BLaER1 treated with 17β-estradiol and CSF1 and Interleukin-3, amounts not matched to agents 10 nM and 100 nM (cell line): ENCODE measurements at regions not wholly inside any gene's neighbourhood (a gene's known extent, or its start where the extent isn't known, plus 50 kb on each side); places are given as distances from the start of the nearest gene placed in this dataset.

Experiments used
- H3K27ac ChIP-seq, 11 experiments: shearing (Covaris generic); formaldehyde crosslinking; 2 replicates each; pipeline ENCODE4 v1.8.1; 2022
- H3K27me3 ChIP-seq, 11 experiments: shearing (Covaris generic); formaldehyde crosslinking; 2 replicates each; pipeline ENCODE4 v1.8.1; 2022
- H3K36me3 ChIP-seq, 11 experiments: shearing (Covaris generic); formaldehyde crosslinking; 2 replicates each; pipeline ENCODE4 v1.8.1; 2022
- H3K4me1 ChIP-seq, 10 experiments: shearing (Covaris generic); formaldehyde crosslinking; 2 replicates each; pipeline ENCODE4 v1.8.1; 2022
- H3K4me2 ChIP-seq, 11 experiments: shearing (Covaris generic); formaldehyde crosslinking; 2 replicates each; pipeline ENCODE4 v1.8.1; 2022
- H3K4me3 ChIP-seq, 10 experiments: shearing (Covaris generic); formaldehyde crosslinking; 2 replicates each; pipeline ENCODE4 v1.8.1; 2022
- H3K9ac ChIP-seq, 11 experiments: shearing (Covaris generic); formaldehyde crosslinking; 2 replicates each; pipeline ENCODE4 v1.8.1; 2022
- H3K9me3 ChIP-seq, 11 experiments: shearing (Covaris generic); formaldehyde crosslinking; replicated peaks in 1 of 11; 2 replicates each; pipeline ENCODE4 v1.8.1; 2022
- H4K20me1 ChIP-seq, 11 experiments: shearing (Covaris generic); formaldehyde crosslinking; 2 replicates each; pipeline ENCODE4 v1.8.1; 2022
- Cebpa-rat ChIP-seq, 11 experiments: shearing (Covaris generic); IDR thresholded peaks; 2 replicates each; pipeline ENCODE4 v1.8.1; 2022

DNA sequence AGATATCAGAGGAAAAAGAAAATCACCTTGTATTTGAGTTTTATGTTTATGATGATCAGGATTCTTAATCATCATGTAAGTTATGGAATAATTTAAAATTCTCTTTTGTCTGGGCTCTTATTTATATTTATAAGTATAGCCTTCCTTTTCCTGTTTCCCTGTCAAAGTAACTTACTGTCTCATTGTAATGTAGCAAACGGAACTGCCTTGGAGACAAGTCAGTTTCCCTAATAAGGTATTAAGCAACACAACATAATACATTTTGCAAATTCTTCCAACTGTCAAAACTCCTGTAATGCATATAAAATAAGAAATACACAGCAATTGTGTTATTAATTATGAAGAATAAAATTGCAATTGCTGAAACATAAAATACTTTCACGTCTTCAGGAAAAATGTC is 463.2 kb downstream of the MAT2B start:
- H3K9me3 ChIP-seq: no peaks in the 10 kb centered on the region
- no peak overlapping the region for H3K4me2 ChIP-seq
- no peak overlapping the region for H3K9ac ChIP-seq
- peaks cover 0 to 14% (median 2%) of the 10 kb centered on the region in 10 experiments; a peak in 7 of 20 replicates for H3K4me1 ChIP-seq
- H4K20me1 ChIP-seq: no peaks in the 10 kb centered on the region
- TF ChIP-seq Cebpa-rat (IDR thresholded peaks at IDR 0.05): no peak
- no peaks in the 10 kb centered on the region for H3K27me3 ChIP-seq
- H3K4me3 ChIP-seq: no peak overlapping the region
- no peaks in the 10 kb centered on the region for H3K36me3 ChIP-seq
- H3K27ac ChIP-seq: no peak overlapping the region

DNA sequence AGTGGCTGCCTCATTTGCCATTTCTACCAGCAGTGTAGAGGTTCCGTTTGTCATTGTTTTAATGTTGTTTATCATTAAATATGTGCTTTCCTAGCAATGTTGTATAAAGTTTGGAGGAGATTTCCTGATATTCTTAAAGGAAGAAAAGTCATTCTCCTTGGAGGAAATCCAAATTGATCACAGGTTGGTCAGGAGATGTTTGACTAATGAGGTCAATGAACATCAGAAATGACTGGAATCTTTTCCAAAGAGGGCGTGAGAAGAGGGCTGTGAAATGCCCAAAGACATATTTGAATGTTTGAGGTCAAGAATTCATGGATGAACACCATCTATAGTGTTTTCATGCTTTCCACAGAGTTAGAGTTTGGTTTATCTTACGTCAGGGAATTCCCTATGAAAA is 471.3 kb downstream of the MAT2B start:
- no peak overlapping the region for H3K27ac ChIP-seq
- H3K9ac ChIP-seq: no peak overlapping the region
- no peak for TF ChIP-seq Cebpa-rat (IDR thresholded peaks at IDR 0.05)
- H4K20me1 ChIP-seq: no peaks in the 10 kb centered on the region
- H3K4me3 ChIP-seq: no peak overlapping the region
- H3K4me1 ChIP-seq: no peaks in the 10 kb centered on the region
- no peak overlapping the region for H3K4me2 ChIP-seq
- H3K9me3 ChIP-seq: no peaks in the 10 kb centered on the region
- H3K36me3 ChIP-seq: no peaks in the 10 kb centered on the region
- no peaks in the 10 kb centered on the region for H3K27me3 ChIP-seq

DNA sequence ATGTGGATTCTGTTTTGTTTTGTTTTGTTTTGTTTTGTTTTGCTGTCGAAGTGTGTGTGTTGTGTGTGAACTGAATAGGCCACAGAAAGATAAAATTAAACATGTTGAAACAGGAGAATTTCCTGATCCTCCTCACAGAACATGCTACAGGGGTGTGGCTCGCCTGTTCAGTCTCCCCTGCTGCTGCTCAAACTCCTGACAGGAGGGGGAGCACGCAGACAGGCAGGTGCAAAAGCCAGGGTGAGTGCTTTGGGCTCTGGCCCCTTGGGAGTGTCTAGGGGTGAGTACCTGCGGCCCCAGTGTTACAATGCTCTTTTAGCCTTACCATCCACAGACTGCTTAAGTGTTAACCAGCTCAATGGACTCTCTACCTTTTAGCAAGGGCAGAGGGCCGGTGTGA is 473.5 kb downstream of the MAT2B start:
- no peak for TF ChIP-seq Cebpa-rat (IDR thresholded peaks at IDR 0.05)
- Histone ChIP-seq H3K9me3 (no peaks in the 10 kb centered on the region), H3K4me1 (no peaks in the 10 kb centered on the region), H3K27me3 (no peaks in the 10 kb centered on the region), H3K4me2 (no peak overlapping the region), H4K20me1 (no peaks in the 10 kb centered on the region), H3K4me3 (no peak overlapping the region), H3K27ac (no peak overlapping the region), H3K9ac (no peak overlapping the region), H3K36me3 (no peaks in the 10 kb centered on the region)

DNA sequence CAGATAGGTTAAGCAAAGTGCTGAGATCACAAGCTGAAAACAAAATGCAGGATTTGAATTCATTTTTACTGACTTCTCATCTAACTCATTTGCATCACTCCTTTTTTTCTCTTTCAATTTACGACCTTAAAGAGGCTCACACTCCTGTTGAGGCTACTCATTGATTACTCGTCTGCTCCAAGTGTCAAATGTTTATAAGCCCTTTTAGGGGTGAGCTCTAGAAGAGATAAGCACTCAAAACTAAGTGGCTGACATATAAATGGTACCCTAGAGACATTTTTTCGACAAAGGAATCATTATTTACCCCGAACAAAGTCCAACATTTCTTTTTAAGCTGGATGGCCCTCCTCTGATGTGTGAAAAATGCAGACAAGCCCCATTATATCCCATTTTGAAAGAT is 483.1 kb downstream of the MAT2B start:
- no peaks in the 10 kb centered on the region for H4K20me1 ChIP-seq
- H3K36me3 ChIP-seq: no peaks in the 10 kb centered on the region
- no peak overlapping the region for H3K9ac ChIP-seq
- H3K4me2 ChIP-seq: no peak overlapping the region
- H3K9me3 ChIP-seq: no peaks in the 10 kb centered on the region
- TF ChIP-seq Cebpa-rat (IDR thresholded peaks at IDR 0.05): no peak
- H3K4me1 ChIP-seq: no peaks in the 10 kb centered on the region
- H3K27ac ChIP-seq: no peak overlapping the region
- no peaks in the 10 kb centered on the region for H3K27me3 ChIP-seq
- no peak overlapping the region for H3K4me3 ChIP-seq

DNA sequence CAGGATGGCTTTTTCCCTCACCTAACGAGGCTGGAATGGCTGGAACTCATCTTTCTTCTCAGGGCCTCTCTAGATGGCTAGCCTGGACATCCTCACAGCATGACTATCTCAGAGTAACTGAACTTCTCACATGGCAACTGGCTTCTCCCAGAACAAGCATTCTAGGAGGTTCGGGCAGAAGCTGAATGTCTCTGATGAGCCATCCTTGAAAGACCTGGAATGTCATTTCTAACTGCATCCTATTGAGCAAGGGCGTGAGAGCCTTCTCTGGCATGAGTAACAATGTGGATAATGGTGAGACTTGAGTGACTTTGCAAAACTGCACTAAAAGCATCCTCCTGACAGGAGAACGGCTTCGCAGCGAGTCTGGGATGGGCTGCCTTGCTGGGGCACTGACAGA is 487.7 kb downstream of the MAT2B start:
- no peak overlapping the region for H3K27ac ChIP-seq

DNA sequence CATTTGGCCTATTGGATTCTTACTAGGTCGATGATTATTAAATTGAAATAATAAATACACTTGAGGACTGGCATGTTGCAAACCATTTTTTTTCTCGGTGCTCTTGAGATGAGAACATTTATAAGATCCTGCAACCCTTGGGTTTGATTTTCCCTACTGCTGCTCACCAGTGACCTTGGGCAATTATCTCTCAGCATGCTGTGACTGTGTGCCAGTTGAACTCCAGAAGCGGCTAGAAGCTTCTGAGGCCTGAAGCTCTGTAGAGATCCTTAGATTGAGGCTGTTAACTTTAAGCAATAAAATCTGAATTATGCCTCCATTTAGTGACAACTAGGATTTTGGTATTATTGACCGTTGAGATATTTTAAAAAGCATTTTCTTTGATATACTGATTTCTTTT is 489.8 kb downstream of the MAT2B start:
- Histone ChIP-seq H3K4me2 (no peak overlapping the region), H3K36me3 (no peaks in the 10 kb centered on the region), H3K27me3 (no peaks in the 10 kb centered on the region), H3K4me1 (peaks cover 0 to 5% (median 0%) of the 10 kb centered on the region in 10 experiments; a peak in 1 of 20 replicates), H4K20me1 (no peaks in the 10 kb centered on the region), H3K4me3 (no peak overlapping the region), H3K27ac (no peak overlapping the region), H3K9ac (no peak overlapping the region), H3K9me3 (0 out of 22 replicates have a peak, but pooled peaks cover 0 to 4% (median 0%) of the 10 kb centered on the region in 11 experiments)
- TF ChIP-seq Cebpa-rat (IDR thresholded peaks at IDR 0.05): no peak

More for the DNA sequence above, 487.7 kb downstream of the MAT2B start:
- no peak overlapping the region for H3K4me3 ChIP-seq
- no peak overlapping the region for H3K9ac ChIP-seq
- 0 out of 22 replicates have a peak, but pooled peaks cover 0 to 4% (median 0%) of the 10 kb centered on the region in 11 experiments for H3K9me3 ChIP-seq
- no peak for TF ChIP-seq Cebpa-rat (IDR thresholded peaks at IDR 0.05)
- no peak overlapping the region for H3K4me2 ChIP-seq
- H3K27me3 ChIP-seq: no peaks in the 10 kb centered on the region
- H3K4me1 ChIP-seq: no peaks in the 10 kb centered on the region
- H3K36me3 ChIP-seq: no peaks in the 10 kb centered on the region
- H4K20me1 ChIP-seq: no peaks in the 10 kb centered on the region

DNA sequence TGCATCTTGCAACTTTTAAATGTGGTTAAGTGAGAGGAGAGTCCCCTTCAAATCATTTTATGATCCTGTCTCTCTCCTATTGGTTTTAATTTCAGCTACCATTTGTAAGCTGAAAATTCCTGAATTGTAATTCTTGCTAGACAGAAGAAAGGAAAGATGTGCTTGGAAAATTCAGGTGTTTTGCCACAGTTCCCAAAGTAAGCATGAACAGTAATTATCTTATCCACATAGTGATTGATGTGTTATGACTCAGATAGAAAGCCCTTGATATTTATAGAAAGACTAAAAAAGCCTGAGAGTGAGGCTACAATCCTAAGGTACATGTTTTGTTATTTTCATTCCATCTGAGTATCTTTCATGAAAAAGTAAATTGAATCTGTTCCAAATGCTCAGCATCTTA is 492.5 kb downstream of the MAT2B start:
- Histone ChIP-seq H3K27me3 (no peaks in the 10 kb centered on the region), H3K9ac (no peak overlapping the region), H3K4me2 (no peak overlapping the region), H3K4me3 (no peak overlapping the region), H4K20me1 (no peaks in the 10 kb centered on the region), H3K27ac (no peak overlapping the region), H3K36me3 (no peaks in the 10 kb centered on the region), H3K9me3 (0 out of 22 replicates have a peak, but pooled peaks cover 0 to 4% (median 0%) of the 10 kb centered on the region in 11 experiments), H3K4me1 (peaks cover 0 to 6% (median 0%) of the 10 kb centered on the region in 10 experiments; a peak in 1 of 20 replicates)
- no peak for TF ChIP-seq Cebpa-rat (IDR thresholded peaks at IDR 0.05)

DNA sequence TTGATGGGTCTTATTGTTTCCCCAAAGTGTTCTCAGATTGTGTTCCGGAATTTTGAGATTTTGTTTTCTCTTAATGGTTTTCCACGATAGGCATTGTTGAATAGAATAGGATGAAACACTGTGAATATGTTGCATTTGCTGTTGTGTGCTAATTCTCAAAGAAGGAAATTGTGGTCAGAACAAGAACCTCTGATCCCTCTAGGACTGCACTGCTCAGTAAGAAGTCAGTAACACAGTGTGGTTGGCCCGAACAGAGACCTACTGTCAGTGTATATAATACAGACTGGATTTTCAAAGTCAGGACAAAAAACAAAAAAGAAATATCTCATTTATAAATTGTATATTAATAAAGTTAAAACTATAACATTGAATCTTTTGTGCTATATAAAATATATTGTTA is 494.8 kb downstream of the MAT2B start:
- peak overlapping the region in 2 of 11 experiments; percentile 0 to 12; a peak in 2 of 22 replicates for H3K4me2 ChIP-seq

DNA sequence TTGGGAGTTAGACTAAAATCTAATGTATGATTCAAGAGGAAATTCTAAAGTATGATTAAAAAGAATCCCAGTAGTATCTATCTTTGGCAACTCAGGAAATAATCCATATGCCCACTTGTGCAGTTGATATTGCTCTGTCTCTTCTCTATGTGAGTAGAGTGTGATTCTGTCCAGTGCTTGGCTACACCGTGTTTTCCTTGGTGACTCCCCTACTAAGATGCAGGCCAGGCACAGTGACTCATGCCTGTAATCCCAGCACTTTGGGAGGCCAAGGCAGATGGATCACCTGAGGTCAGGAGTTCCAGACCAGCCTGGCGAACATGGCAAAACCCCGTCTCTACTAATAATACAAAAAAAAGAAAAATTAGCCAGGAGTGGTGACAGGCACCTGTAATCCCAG is 495.4 kb downstream of the MAT2B start:
- no peaks in the 10 kb centered on the region for H4K20me1 ChIP-seq
- H3K27me3 ChIP-seq: no peaks in the 10 kb centered on the region
- no peak overlapping the region for H3K27ac ChIP-seq
- no peak overlapping the region for H3K4me3 ChIP-seq
- peaks cover 0 to 6% (median 0%) of the 10 kb centered on the region in 10 experiments; a peak in 1 of 20 replicates for H3K4me1 ChIP-seq
- H3K9ac ChIP-seq: no peak overlapping the region
- H3K4me2 ChIP-seq: no peak overlapping the region
- TF ChIP-seq Cebpa-rat (IDR thresholded peaks at IDR 0.05): no peak
- H3K9me3 ChIP-seq: 0 out of 22 replicates have a peak, but pooled peaks cover 0 to 4% (median 0%) of the 10 kb centered on the region in 11 experiments
- no peaks in the 10 kb centered on the region for H3K36me3 ChIP-seq

More for the DNA sequence above, 494.8 kb downstream of the MAT2B start:
- Histone ChIP-seq H4K20me1 (no peaks in the 10 kb centered on the region), H3K9me3 (0 out of 22 replicates have a peak, but pooled peaks cover 0 to 4% (median 0%) of the 10 kb centered on the region in 11 experiments), H3K9ac (no peak overlapping the region), H3K4me1 (peaks cover 0 to 6% (median 0%) of the 10 kb centered on the region in 10 experiments; a peak in 1 of 20 replicates), H3K4me3 (no peak overlapping the region), H3K27me3 (no peaks in the 10 kb centered on the region), H3K36me3 (no peaks in the 10 kb centered on the region), H3K27ac (no peak overlapping the region)
- no peak for TF ChIP-seq Cebpa-rat (IDR thresholded peaks at IDR 0.05)

DNA sequence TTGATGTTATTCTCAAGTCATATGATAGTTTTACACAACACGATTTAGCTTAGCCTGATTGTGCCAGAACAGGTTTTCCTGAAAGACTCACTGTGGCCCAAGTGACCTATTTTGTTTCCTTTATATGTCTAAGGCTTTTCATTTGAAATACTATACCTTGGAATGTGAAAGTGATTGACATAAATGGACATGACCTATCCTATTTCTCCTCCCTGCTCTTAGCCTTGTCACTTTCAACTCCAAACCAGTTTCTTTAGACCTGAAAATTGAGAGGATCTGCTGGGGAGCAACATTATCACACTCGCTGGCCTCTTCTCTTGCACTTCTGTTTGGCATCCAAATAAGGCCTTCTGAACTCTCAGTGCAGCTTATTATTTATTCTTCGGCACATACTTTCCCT is 496.8 kb downstream of the MAT2B start:
- Histone ChIP-seq H3K4me3 (no peak overlapping the region), H3K9me3 (0 out of 22 replicates have a peak, but pooled peaks cover 0 to 3% (median 0%) of the 10 kb centered on the region in 11 experiments), H4K20me1 (no peaks in the 10 kb centered on the region), H3K27ac (no peak overlapping the region), H3K27me3 (no peaks in the 10 kb centered on the region), H3K4me1 (peaks cover 0 to 6% (median 0%) of the 10 kb centered on the region in 10 experiments; a peak in 1 of 20 replicates), H3K9ac (no peak overlapping the region), H3K36me3 (no peaks in the 10 kb centered on the region), H3K4me2 (no peak overlapping the region)
- TF ChIP-seq Cebpa-rat (IDR thresholded peaks at IDR 0.05): no peak
